GM12872 (cell line): ENCODE measurements at regions not wholly inside any gene's neighbourhood (a gene's known extent, or its start where the extent isn't known, plus 50 kb on each side); places are given as distances from the start of the nearest gene placed in this dataset.

Source experiments
- CTCF ChIP-seq: IDR thresholded peaks from 3 replicates; pipeline ENCODE4 v1.5.1; 2011; ENCODE audit warnings: low read depth, mild to moderate bottlenecking, low read length, moderate library complexity; ENCODE audit not compliant: insufficient read depth

GRCh38 chr5:109597893-109598292 is 91.8 kb upstream of the MAN2A1 start:
- no peak for TF ChIP-seq CTCF

GRCh38 chr5:109594217-109594616 is 95.5 kb upstream of the MAN2A1 start:
- TF ChIP-seq CTCF: no peak

- TF ChIP-seq CTCF: no peak
Observed at GRCh38 chr5:109590799-109591198, 98.9 kb upstream of the MAN2A1 start.

GRCh38 chr5:109589986-109590385 is 99.7 kb upstream of the MAN2A1 start:
- no peak for TF ChIP-seq CTCF

GRCh38 chr5:109589239-109589638 is 100.5 kb upstream of the MAN2A1 start:
- TF ChIP-seq CTCF: no peak

- TF ChIP-seq CTCF: no peak
Observed at GRCh38 chr5:109588281-109589035, 101.3 kb upstream of the MAN2A1 start.

GRCh38 chr5:109584986-109585599 is 104.6 kb upstream of the MAN2A1 start:
- TF ChIP-seq CTCF: no peak
